Coronary artery (tissue), 2 donors: ENCODE measurements at regions not wholly inside any gene's neighbourhood (a gene's known extent, or its start where the extent isn't known, plus 50 kb on each side); places are given as distances from the start of the nearest gene placed in this dataset.

Experiments used
- DNase-seq: peaks from one replicate; pipeline ENCODE4 v3.0.0-alpha.2; 2017; ENCODE audit warnings: low spot score
- H3K27ac ChIP-seq, 2 donors: fragments of 200-600 bp; sonication (generic); one replicate each; pipeline ENCODE4 v1.5.1; 2016 to 2019
- H3K4me3 ChIP-seq: fragments of 200-600 bp; sonication (generic); 2 replicates; pipeline ENCODE4 v1.5.1; 2016; ENCODE audit warnings: mild to moderate bottlenecking, moderate library complexity
- CTCF ChIP-seq: fragments of 200-600 bp; sonication (generic); IDR thresholded peaks from one replicate; pipeline ENCODE4 v1.5.1; 2019; ENCODE audit warnings: antibody characterized with exemption

GRCh38 chr4:71287305-71287704 lies 51.5 kb upstream of the SLC4A4 start:
- no peak for DNase-seq
- H3K4me3 ChIP-seq: no peak overlapping the region
- no peak overlapping the region for H3K27ac ChIP-seq
- no peak for TF ChIP-seq CTCF

- Histone ChIP-seq H3K27ac (no peak overlapping the region), H3K4me3 (no peak overlapping the region)
- TF ChIP-seq CTCF: no peak
- no peak for DNase-seq
Measured at GRCh38 chr4:71288875-71289274, 49.9 kb upstream of the SLC4A4 start.
